Psoas muscle (tissue), 7 donors: ENCODE measurements at regions not wholly inside any gene's neighbourhood (a gene's known extent, or its start where the extent isn't known, plus 50 kb on each side); places are given as distances from the start of the nearest gene placed in this dataset.

Experiments used
- ATAC-seq, 4 donors: fragments of 200-7000 bp; cut with Tn5 transposase; one replicate each; pipeline ENCODE4 v1.9.1; 2020; ENCODE audit warnings: moderate library complexity in 3 of 4, mild to moderate bottlenecking in 2 of 4
- DNase-seq, 2 donors: peaks; one replicate each; pipeline ENCODE4 v3.0.0-alpha.2; 2020
- H3K27ac ChIP-seq: fragments of 200-600 bp; one replicate; pipeline ENCODE4 v1.8.0; 2022
- H3K27me3 ChIP-seq, 3 donors: fragments of 200-600 bp in 1 of 3; one replicate each; pipeline versions ENCODE4 v1.6.1 to v1.8.0; 2013 to 2022; ENCODE audit warnings: low read length in 2 of 3, mild to moderate bottlenecking in 2 of 3, moderate library complexity in 1 of 3; ENCODE audit not compliant: insufficient read depth in 3 of 3
- H3K36me3 ChIP-seq, 2 donors: fragments of 200-600 bp in 1 of 2; one replicate each; pipeline versions ENCODE4 v1.6.1 to v1.8.0; 2013 to 2022; ENCODE audit warnings: low read depth in 1 of 2, mild to moderate bottlenecking in 1 of 2, moderate library complexity in 1 of 2; ENCODE audit not compliant: insufficient read depth in 1 of 2
- H3K4me1 ChIP-seq: fragments of 200-600 bp; one replicate; pipeline ENCODE4 v1.8.0; 2022
- H3K4me3 ChIP-seq: fragments of 200-600 bp; one replicate; pipeline ENCODE4 v1.8.0; 2022; ENCODE audit warnings: mild to moderate bottlenecking
- H3K9me3 ChIP-seq: fragments of 200-600 bp; one replicate; pipeline ENCODE4 v1.8.0; 2022
- CTCF ChIP-seq: fragments of 200-600 bp; IDR thresholded peaks from one replicate; pipeline ENCODE4 v1.8.0; 2022; ENCODE audit warnings: antibody characterized with exemption
- WGBS, 3 donors: extraction: QIAGEN DNeasy Blood & Tissue Kit; methylation state at CpG; one replicate each; pipeline versions ENCODE4 v1.1.6 to v1.1.7; 2013; 5-methylcytosine and 5-hydroxymethylcytosine counted together
- intact Hi-C, 2 donors: fragments of 100-400 bp; cut with DNase I; formaldehyde crosslinking; loops; one replicate each; pipeline versions ENCODE4 v1.11.0 to v1.14.2; 2022
- donor health status: healthy with polysubstance abuse.
- donor health status: DM: no; HTN: no; CAD: no; lungs with moderate emphysema.
- donor health status: Bipolar disorder and iron deficiency.
- donor health status: healthy.
- donor health status: DM: yes; HTN: yes; CAD: no.
- donor health status: DM: no; HTN: no; CAD: no.
- donor health status: DM: yes; HTN: yes; CAD: no.

GRCh38 chr5:67310740-67311139, 114.1 kb upstream of the CD180 start:
- intact Hi-C loops: no loop called here
- WGBS, 3 donors: 57 to 100% (median 69%) methylated on average over 2 of the region's 2 CpGs
- ATAC-seq (no peak), DNase-seq (no peak)
- H3K27me3 ChIP-seq: no peaks in the 10 kb centered on the region
- no peaks in the 10 kb centered on the region for H3K4me1 ChIP-seq
- peaks cover 10% of the 10 kb centered on the region for H3K9me3 ChIP-seq
- no peak overlapping the region for H3K27ac ChIP-seq
- H3K4me3 ChIP-seq: no peak overlapping the region
- TF ChIP-seq CTCF: no peak
- H3K36me3 ChIP-seq: no peaks in the 10 kb centered on the region

- intact Hi-C loops: no loop called here
- no peak for DNase-seq
- TF ChIP-seq CTCF: no peak
- no peak for ATAC-seq
- H3K27ac ChIP-seq: no peak overlapping the region
- peaks cover 10% of the 10 kb centered on the region for H3K9me3 ChIP-seq
- no peaks in the 10 kb centered on the region for H3K27me3 ChIP-seq
- H3K36me3 ChIP-seq: no peaks in the 10 kb centered on the region
- WGBS, 3 donors: 92 to 96% (median 94%) methylated on average over 1 of the region's 1 CpG
- H3K4me1 ChIP-seq: no peaks in the 10 kb centered on the region
- H3K4me3 ChIP-seq: no peak overlapping the region
Measured at GRCh38 chr5:67310169-67310568, 113.6 kb upstream of the CD180 start.

GRCh38 chr5:67308988-67309688, 112.5 kb upstream of the CD180 start:
- no peaks in the 10 kb centered on the region for H3K4me1 ChIP-seq
- WGBS, 3 donors: 81 to 90% (median 82%) methylated on average over 3 of the region's 3 CpGs
- intact Hi-C loops: no loop called here
- H3K9me3 ChIP-seq: peaks cover 10% of the 10 kb centered on the region
- H3K4me3 ChIP-seq: no peak overlapping the region
- DNase-seq: no peak
- ATAC-seq: no peak
- no peak for TF ChIP-seq CTCF
- H3K36me3 ChIP-seq: no peaks in the 10 kb centered on the region
- no peaks in the 10 kb centered on the region for H3K27me3 ChIP-seq
- H3K27ac ChIP-seq: no peak overlapping the region

GRCh38 chr5:67306965-67307607, 110.5 kb upstream of the CD180 start:
- H3K4me1 ChIP-seq: no peaks in the 10 kb centered on the region
- no peak for TF ChIP-seq CTCF
- no peaks in the 10 kb centered on the region for H3K9me3 ChIP-seq
- DNase-seq: no peak
- ATAC-seq: no peak
- H3K27me3 ChIP-seq: no peaks in the 10 kb centered on the region
- no peaks in the 10 kb centered on the region for H3K36me3 ChIP-seq
- no peak overlapping the region for H3K27ac ChIP-seq
- no peak overlapping the region for H3K4me3 ChIP-seq
- WGBS, 3 donors: 75 to 85% (median 82%) methylated on average over 4 of the region's 4 CpGs
- intact Hi-C loops: no loop called here
